ENCODE measurements at regions not wholly inside any gene's neighbourhood (a gene's known extent, or its start where the extent isn't known, plus 50 kb on each side); places are given as distances from the start of the nearest gene placed in this dataset.

DNA sequence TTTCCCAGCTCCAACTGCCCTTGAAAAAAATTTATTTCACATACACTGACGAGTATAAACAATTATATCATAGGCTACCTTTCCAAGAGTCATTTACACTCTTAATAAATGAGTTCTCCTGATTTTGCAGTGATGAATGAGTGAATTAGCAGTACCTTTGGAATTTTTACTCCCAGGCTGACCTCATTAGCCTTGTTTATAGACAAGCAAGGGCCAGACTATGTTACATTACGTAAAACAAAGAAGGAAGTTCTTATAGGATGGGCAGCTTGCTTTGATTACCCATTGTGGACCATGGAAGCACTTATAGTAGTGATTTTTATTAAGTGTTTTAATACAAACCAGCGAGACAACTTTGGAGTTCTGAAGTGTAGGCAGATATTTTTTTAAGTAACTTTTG, 112.9 kb upstream of the C1QTNF7 start:
- CTCF ChIA-PET = interaction anchor here (0.7 to 1.4 kb wide), 2 partner anchors 116 to 143 kb away, joined by 3 to 7 read pairs; no protein-coding TSS in a partner anchor

DNA sequence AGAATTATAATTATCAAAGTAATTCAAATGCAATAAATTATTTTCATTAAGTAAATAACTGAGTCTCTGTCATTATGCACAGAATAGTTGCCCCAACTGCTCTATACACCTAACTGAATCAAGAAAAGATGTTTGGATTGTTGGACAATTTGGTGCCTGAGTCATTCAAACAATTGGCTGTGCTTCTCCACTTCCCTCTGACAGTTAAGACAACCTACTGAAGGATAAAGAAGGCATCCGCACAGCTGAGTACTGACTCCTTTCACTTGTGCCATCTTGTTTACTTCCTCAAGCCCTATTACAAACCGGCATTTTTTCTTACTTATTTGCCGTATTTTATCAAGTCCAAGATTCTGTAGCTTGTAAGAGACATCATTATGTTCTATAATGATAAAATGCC, 110.6 kb upstream of the C1QTNF7 start:
- Mint-ChIP-seq H3K27me3 (ENCODE audit: low read depth) (peaks cover 2% of the 10 kb centered on the region), H3K27ac (no peak overlapping the region), H3K4me3 (no peak overlapping the region), H3K36me3 (ENCODE audit: low read depth) (no peaks in the 10 kb centered on the region), H3K9me3 (no peaks in the 10 kb centered on the region), H3K4me1 (ENCODE audit: low read depth) (no peaks in the 10 kb centered on the region)
- intact Hi-C loops (cut with micrococcal nuclease) = no loop called here
- DNase-seq = no peak
- CTCF ChIA-PET = interaction anchor here (0.7 kb wide), 1 partner anchor 102 kb away, joined by 3 read pairs; no protein-coding TSS in a partner anchor

More for the DNA sequence above, 112.9 kb upstream of the C1QTNF7 start:
- DNase-seq = no peak
- Mint-ChIP-seq H3K36me3 (ENCODE audit: low read depth) (no peaks in the 10 kb centered on the region), H3K27ac (no peak overlapping the region), H3K27me3 (ENCODE audit: low read depth) (no peaks in the 10 kb centered on the region), H3K4me1 (ENCODE audit: low read depth) (no peaks in the 10 kb centered on the region), H3K9me3 (peaks cover 2% of the 10 kb centered on the region), H3K4me3 (no peak overlapping the region)
- intact Hi-C loops (cut with micrococcal nuclease) = no loop called here

DNA sequence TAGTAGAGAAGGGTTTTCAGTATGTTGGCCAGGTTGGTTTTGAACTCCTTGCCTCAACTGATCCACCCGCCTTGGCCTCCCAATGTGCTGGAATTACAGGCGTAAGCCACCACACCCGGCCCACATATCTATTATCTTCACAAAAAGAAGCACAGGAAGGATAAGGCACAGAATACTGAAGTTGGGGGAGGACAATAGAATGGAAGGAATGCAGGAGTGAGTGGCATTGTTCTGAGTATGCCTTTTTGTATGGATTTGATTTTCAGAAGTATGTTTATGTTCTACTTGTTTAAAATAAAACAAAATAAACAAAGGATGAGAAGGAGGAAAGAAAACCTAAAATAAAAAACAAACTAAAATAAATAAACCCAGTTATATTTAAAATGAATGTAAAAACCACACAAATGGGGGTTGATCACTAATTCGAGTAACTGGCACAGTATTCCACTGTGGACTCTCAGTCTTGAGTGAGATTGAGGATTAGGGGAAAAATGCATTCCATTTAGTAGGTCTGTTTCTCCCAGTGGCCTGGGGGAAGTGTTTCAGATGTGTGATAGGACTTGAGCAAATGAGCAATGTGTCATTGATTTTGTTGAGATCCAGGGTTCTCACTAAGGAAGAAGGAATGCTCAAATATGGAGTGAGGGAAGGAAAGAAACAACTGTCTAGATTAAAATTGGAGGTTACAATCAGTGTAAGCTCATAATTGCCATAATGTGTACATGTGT, 109.0 kb upstream of the C1QTNF7 start:
- Mint-ChIP-seq H3K4me1 (ENCODE audit: low read depth) (no peaks in the 10 kb centered on the region), H3K36me3 (ENCODE audit: low read depth) (no peaks in the 10 kb centered on the region), H3K27ac (no peak overlapping the region), H3K9me3 (no peaks in the 10 kb centered on the region), H3K4me3 (no peak overlapping the region), H3K27me3 (ENCODE audit: low read depth) (peaks cover 3% of the 10 kb centered on the region)
- no peak for DNase-seq
- intact Hi-C loops (cut with micrococcal nuclease) = no loop called here
- CTCF ChIA-PET = interaction anchor here (0.7 kb wide), 2 partner anchors 12 to 507 kb away, joined by 3 to 4 read pairs; no protein-coding TSS in a partner anchor

DNA sequence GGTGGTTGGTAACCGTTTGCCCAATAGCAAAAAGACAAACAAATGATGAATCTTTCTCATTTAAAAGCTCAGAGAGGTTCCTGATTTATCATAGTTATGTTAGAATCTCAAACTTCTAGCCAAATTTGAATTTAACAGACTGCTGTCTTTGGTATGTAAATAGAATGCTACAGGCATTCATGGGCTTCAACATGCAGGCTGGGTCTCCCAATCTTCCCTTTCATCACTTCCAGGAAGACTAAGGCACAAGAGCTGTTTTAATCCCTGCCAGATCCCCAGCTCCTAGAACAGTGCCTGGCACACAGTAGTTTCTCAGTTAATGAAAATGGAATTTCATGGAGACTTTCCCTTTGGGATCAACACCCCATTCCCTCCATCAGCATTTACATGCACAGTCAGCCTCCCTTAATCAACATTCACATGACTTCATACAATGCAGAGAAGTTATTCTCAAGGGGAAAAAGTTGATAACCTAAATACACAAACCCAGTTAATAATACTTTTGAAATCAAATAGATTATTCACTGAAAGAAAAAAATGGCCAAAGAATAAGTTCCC, 107.6 kb upstream of the C1QTNF7 start:
- no peak overlapping the region for H3K4me3 Mint-ChIP-seq
- intact Hi-C loops (cut with micrococcal nuclease) = no loop called here
- no peaks in the 10 kb centered on the region for H3K9me3 Mint-ChIP-seq
- H3K36me3 Mint-ChIP-seq (ENCODE audit: low read depth) = no peaks in the 10 kb centered on the region
- H3K27me3 Mint-ChIP-seq (ENCODE audit: low read depth) = peaks cover 3% of the 10 kb centered on the region
- no peak for DNase-seq
- no peak overlapping the region for H3K27ac Mint-ChIP-seq
- CTCF ChIA-PET = no interaction called here
- peaks cover 5% of the 10 kb centered on the region for H3K4me1 Mint-ChIP-seq (ENCODE audit: low read depth)

DNA sequence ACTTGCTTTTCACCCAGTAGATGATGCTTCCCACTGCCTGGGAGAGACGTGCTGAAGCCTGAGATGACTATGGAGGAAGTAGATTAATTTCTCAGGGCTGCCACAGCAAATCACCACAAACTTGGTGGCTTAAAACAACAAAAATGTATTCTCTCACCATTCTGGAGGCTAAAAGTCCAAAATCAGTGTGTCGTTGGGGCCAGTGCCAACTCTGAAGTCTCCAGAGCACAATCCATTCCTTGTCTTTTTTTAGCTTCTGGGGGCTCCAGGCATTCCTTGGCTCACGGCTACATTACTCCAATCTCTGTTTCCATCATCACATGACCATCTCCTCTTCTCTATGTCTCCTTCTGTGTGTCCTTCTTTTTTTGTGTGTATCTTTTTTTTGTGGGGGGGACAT, 105.8 kb upstream of the C1QTNF7 start:
- no peak for DNase-seq
- Mint-ChIP-seq H3K27me3 (ENCODE audit: low read depth) (peaks cover 3% of the 10 kb centered on the region), H3K36me3 (ENCODE audit: low read depth) (no peaks in the 10 kb centered on the region), H3K4me3 (no peak overlapping the region), H3K9me3 (no peaks in the 10 kb centered on the region), H3K4me1 (ENCODE audit: low read depth) (peaks cover 5% of the 10 kb centered on the region), H3K27ac (no peak overlapping the region)
- intact Hi-C loops (cut with micrococcal nuclease) = no loop called here
- CTCF ChIA-PET = no interaction called here

DNA sequence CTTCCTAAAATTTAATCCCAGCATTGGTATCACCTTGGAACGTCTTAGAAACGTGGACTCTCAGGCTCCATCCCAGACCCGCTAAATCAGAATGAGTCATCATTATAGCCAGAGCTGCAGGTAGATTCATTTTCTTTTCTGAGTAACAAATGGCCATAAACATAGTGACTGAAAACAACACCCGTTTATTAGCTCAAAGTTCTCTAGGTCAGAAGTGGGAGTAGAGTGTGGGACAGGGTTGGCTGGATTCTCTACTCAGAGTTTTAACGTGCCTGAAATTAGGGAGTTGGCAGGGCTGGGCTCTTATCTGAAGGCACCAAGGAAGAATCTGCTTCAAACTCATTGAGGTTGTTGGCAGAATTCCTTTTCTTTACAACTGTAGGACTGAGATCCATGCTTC, 101.8 kb upstream of the C1QTNF7 start:
- intact Hi-C loops (cut with micrococcal nuclease) = no loop called here
- H3K27me3 Mint-ChIP-seq (ENCODE audit: low read depth) = peaks cover 3% of the 10 kb centered on the region
- no peak overlapping the region for H3K27ac Mint-ChIP-seq
- CTCF ChIA-PET = interaction anchor here (0.6 to 1.7 kb wide), 4 partner anchors 9 to 144 kb away, joined by 3 to 5 read pairs (median 4); no protein-coding TSS in a partner anchor
- no peaks in the 10 kb centered on the region for H3K9me3 Mint-ChIP-seq
- H3K4me3 Mint-ChIP-seq = no peak overlapping the region
- no peak for DNase-seq
- no peaks in the 10 kb centered on the region for H3K36me3 Mint-ChIP-seq (ENCODE audit: low read depth)
- H3K4me1 Mint-ChIP-seq (ENCODE audit: low read depth) = peaks cover 5% of the 10 kb centered on the region

DNA sequence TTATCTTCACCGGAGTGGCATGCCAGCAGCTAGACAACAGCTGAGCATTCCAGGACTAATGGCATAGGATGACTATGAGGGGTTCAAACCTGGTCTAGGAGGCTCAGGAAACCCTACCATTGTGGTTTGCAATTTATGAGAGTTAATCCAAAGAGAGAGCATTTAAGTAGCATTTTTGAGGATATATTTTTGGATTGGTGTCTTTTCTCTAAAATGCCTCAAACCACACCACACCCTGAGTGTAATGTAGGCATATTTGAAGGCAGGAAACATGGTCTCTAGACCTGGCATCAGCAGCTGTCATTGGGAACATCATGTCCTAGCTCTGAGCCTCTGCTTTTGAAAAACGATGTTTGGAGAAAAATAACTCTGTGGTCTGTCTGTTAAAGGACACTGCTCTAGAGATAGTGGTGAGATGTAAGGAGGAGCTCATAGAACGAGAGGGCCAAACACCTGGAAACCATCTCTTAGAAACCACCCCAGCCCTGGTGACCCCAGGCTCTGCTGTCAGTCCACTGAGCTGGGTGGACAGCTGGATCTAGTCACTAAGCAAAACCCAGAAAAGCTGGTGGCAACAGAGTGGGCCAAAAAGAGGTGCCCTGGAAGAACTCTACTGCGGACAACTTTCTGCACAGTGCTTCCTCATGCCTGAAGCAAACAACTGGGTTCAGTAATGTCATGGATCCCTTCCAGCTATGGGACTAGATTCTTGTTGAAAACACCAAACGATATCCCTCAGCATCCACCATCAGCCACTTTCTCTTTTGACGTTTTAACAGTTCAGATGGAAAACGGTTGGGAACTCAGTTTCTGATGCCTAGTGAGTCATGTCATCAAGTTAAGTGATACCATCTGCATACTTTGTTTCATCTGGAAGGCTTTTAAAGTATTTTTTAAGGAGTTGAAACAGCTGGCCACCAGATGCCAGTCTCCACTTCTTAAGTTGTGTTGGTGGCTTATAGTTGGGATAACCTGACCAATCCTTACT, 100.2 kb upstream of the C1QTNF7 start:
- intact Hi-C loops (cut with micrococcal nuclease) = no loop called here
- no peaks in the 10 kb centered on the region for H3K36me3 Mint-ChIP-seq (ENCODE audit: low read depth)
- CTCF ChIA-PET = interaction anchor here (0.5 to 1.7 kb wide), 7 partner anchors 8 to 250 kb away, joined by 3 to 4 read pairs (median 3); no protein-coding TSS in a partner anchor
- no peaks in the 10 kb centered on the region for H3K9me3 Mint-ChIP-seq
- no peak overlapping the region for H3K27ac Mint-ChIP-seq
- H3K4me3 Mint-ChIP-seq = no peak overlapping the region
- no peak for DNase-seq
- peaks cover 5% of the 10 kb centered on the region for H3K4me1 Mint-ChIP-seq (ENCODE audit: low read depth)
- H3K27me3 Mint-ChIP-seq (ENCODE audit: low read depth) = no peaks in the 10 kb centered on the region

DNA sequence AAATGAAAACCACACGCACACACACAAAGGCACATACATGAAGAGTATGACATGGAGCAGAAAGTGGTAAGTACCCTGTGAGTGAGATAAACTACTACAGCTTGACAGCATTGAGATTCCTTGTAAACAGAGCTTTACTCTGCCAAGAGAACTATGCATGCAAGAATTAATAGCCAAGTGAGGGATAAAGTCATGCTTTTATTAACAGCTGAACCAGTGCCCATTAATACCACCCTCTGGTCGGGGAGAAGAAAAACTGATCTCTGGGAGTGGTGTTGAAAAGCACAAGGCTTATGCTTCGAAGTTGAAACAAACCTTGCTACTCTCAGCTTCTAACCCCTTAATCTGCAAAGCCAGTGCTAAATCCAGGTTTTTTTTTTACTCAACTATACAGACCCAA, 95.9 kb upstream of the C1QTNF7 start:
- intact Hi-C loops (cut with micrococcal nuclease) = no loop called here
- Mint-ChIP-seq H3K9me3 (peaks cover under 1% of the 10 kb centered on the region), H3K36me3 (ENCODE audit: low read depth) (no peaks in the 10 kb centered on the region)

DNA sequence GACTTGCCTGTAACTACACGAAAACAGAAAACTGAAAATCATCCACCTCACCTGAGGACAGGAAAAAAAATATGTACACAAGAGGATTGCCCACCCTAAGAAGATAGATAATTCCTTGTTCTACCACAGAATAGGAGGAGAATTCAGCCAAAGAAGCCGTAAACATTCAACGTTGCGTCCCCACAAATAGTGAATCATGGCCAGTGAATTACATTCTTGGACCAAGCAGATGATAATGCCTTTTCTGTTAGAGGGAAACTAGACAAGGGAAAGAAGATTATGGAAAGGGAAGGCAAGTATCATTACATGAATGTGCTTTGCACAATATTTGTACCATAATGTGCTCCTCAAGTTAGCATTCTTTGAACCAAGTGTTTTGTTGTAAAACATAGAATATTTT, 95.5 kb upstream of the C1QTNF7 start:
- no peak for DNase-seq
- CTCF ChIA-PET = no interaction called here
- H3K4me3 Mint-ChIP-seq = no peak overlapping the region
- H3K9me3 Mint-ChIP-seq = peaks cover 2% of the 10 kb centered on the region
- no peaks in the 10 kb centered on the region for H3K27me3 Mint-ChIP-seq (ENCODE audit: low read depth)
- H3K36me3 Mint-ChIP-seq (ENCODE audit: low read depth) = no peaks in the 10 kb centered on the region
- intact Hi-C loops (cut with micrococcal nuclease) = no loop called here
- no peak overlapping the region for H3K27ac Mint-ChIP-seq
- H3K4me1 Mint-ChIP-seq (ENCODE audit: low read depth) = peaks cover 2% of the 10 kb centered on the region

More for the DNA sequence above, 95.9 kb upstream of the C1QTNF7 start:
- Mint-ChIP-seq H3K4me1 (ENCODE audit: low read depth) (peaks cover 2% of the 10 kb centered on the region), H3K27ac (no peak overlapping the region), H3K4me3 (no peak overlapping the region), H3K27me3 (ENCODE audit: low read depth) (no peaks in the 10 kb centered on the region)
- CTCF ChIA-PET = no interaction called here
- no peak for DNase-seq

DNA sequence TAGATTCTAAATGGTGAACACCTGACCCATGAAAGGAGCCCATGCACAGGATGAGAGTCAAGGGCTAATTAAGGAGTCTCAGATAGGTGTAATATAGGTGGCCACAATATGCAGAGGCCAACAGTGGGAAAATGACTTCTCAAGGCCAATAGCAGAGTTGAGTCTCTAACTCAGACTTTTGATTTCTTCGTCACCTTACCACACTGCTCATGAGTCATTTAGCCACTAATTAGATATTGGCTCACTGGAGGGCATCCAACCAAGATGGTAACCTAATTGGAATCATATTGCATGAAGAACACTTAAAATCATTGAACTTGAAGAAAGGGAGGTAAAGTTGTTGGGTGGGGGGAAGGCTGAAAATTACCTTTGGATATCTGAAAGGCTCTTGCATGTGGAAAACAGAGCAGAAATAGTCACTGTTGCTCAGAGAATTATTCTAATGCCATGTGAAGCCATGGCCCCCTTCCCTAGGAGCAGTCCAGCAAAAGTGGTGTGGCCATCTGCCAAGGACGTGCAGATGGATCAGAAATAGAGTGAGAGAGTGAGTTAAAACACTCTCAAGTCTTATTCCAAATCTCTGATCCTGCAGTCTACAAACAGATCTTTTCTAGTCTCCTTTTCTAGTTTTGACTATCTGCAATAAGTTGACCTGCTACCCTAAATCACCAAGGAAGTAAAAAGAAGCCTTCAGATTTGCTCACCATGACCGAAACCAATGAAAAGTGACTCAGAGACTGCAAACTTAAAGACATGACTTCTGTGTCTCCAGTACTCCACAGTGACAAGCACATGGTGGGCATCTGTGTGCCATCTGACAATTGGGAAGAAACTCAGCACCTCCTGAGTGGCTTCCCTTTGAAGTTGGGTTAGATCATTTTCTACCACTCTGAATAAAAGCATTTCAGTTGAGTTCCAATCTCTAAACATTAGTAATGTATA, 93.9 kb upstream of the C1QTNF7 start:
- DNase-seq = no peak
- Mint-ChIP-seq H3K27me3 (ENCODE audit: low read depth) (no peaks in the 10 kb centered on the region), H3K36me3 (ENCODE audit: low read depth) (no peaks in the 10 kb centered on the region), H3K4me1 (ENCODE audit: low read depth) (peaks cover 2% of the 10 kb centered on the region), H3K4me3 (no peak overlapping the region), H3K9me3 (peaks cover 2% of the 10 kb centered on the region), H3K27ac (no peak overlapping the region)
- intact Hi-C loops (cut with micrococcal nuclease) = no loop called here
- CTCF ChIA-PET = no interaction called here

DNA sequence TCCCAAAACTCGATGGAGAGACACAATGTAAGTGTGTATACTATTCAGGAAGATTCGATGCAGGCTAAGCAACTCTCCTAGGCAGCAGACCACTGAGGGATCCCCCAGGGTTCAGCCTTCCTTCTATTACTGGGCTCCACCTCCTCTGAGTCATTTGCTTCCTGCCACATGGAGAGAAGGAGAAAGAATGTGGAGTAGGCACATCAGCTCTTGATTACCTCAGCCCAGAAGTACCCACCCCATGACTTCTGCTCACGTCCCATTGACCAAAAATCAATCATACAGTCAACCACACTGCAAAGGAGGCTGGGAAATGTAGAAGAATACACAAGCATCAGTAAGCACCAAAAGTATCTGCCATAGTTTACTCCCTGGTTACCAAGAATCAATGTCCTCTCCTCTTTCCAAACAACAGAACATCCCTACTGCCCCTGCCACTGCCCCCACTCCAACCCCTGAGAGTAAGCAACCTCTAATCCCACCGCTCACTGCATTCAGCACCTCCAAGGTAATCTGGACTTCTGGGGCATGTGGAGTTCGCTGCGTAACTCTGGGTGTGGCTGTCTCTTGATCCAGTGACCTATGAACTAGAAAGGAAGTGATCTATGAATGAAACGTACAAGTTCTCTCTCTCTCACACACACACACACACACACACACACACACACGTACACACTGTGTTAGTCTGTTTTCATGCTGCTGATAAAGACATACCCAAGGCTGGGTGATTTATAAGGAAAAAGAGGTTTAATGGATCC, 91.2 kb upstream of the C1QTNF7 start:
- no peak overlapping the region for H3K27ac Mint-ChIP-seq
- intact Hi-C loops (cut with micrococcal nuclease) = no loop called here
- no peaks in the 10 kb centered on the region for H3K27me3 Mint-ChIP-seq (ENCODE audit: low read depth)
- CTCF ChIA-PET = no interaction called here
- peaks cover 2% of the 10 kb centered on the region for H3K4me1 Mint-ChIP-seq (ENCODE audit: low read depth)
- DNase-seq = no peak
- H3K4me3 Mint-ChIP-seq = no peak overlapping the region
- no peaks in the 10 kb centered on the region for H3K36me3 Mint-ChIP-seq (ENCODE audit: low read depth)
- H3K9me3 Mint-ChIP-seq = peaks cover 2% of the 10 kb centered on the region

Measured in activated naive CD4-positive, alpha-beta T cell treated with anti-CD3 and anti-CD28 coated beads for 36 hours (primary cell).